HK-2 (cell line): ENCODE measurements at regions not wholly inside any gene's neighbourhood (a gene's known extent, or its start where the extent isn't known, plus 50 kb on each side); places are given as distances from the start of the nearest gene placed in this dataset.

Experiments
- DNase-seq: peaks from one replicate; pipeline ENCODE4 v3.0.0-alpha.2; 2018; ENCODE audit not compliant: unreplicated experiment

- DNase-seq = no peak
Measured at GRCh38 chr18:59758106-59758505, 60.9 kb upstream of the CCBE1 start.

DNA sequence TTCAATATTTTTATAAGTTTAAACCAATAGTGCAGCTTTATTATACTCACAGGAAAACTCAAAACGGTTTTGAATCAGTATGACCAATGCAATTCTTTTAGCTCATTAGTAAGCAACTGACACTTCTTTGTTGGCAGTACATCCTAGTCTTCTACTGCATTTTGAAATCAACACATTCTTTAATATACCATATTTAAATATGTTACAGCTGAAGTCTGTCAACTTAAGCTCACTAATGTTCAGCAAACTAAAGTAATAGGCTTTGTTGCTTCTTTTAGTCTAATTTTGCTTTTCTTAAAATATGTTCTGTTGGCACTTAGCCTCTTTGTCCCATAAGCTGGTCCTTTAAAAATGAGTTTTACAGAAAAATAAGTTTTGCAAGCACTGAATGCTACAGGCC lies 55.4 kb upstream of the CCBE1 start:
- no peak for DNase-seq

GRCh38 chr18:59751186-59751585 lies 54.0 kb upstream of the CCBE1 start:
- no peak for DNase-seq

DNA sequence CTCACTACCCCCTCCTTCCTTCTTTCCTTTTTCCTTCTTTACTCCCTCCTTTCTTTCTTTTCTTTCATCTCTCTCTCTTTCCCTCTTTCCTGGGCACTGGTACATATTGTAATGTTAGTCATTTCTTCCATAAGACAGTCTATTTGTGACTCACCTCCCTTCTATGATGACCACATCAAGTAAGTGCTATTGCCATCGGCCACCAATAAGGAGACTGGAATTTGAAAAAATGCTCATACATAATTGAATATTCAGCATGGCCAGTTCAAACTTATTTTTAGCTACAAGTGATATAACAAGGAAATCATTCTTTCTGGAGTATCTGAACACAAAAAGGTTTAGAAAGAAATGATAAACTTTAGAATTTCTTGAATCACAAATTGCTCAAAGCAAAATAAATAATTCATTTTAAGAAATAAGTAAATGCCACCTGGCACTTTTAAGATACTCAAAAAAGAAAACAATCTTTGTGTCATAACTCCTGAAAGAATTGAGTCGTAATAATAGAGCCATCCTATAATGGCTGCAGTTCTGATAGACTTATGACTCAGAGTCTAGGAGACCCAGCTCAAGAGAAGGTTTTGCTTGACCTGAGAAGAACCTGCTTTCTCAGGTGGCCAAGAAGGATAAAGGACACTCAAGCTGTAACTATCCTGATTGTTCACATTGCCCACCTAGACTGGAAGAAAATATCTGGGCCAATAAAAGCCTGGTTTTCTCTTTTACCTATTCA lies 51.6 kb upstream of the CCBE1 start:
- no peak for DNase-seq
